NB4 (cell line): ENCODE measurements at regions not wholly inside any gene's neighbourhood (a gene's known extent, or its start where the extent isn't known, plus 50 kb on each side); places are given as distances from the start of the nearest gene placed in this dataset.
"Not testable (repeated sequence)": the region's sequence is repeated elsewhere in the genome, so short reads cannot be mapped to it uniquely, and the experiment has no call there.

Experiments used
- DNase-seq: peaks from one replicate; pipeline ENCODE4 v3.0.0; 2010; ENCODE audit warnings: low read depth
- H3K4me3 ChIP-seq: one replicate; pipeline ENCODE4 v1.5.1; 2011; ENCODE audit warnings: mild to moderate bottlenecking, low read depth, low read length, moderate library complexity
- MYC ChIP-seq: IDR thresholded peaks from 2 replicates; pipeline ENCODE4 v1.6.1; 2011; ENCODE audit warnings: low read depth, low read length
- POLR2A ChIP-seq: IDR thresholded peaks from 2 replicates; pipeline ENCODE4 v1.6.1; 2011; ENCODE audit warnings: mild to moderate bottlenecking; ENCODE audit not compliant: insufficient read length; ENCODE audit errors: extremely low read depth
- TF ChIP-seq, protein P1 (sequence below): IDR thresholded peaks from 2 replicates; pipeline ENCODE4 v1.6.1; 2011; ENCODE audit warnings: low read depth, low read length
- TF ChIP-seq, protein P2 (sequence below): IDR thresholded peaks from one replicate; pipeline ENCODE4 v1.5.1; 2012; ENCODE audit warnings: low read depth, low read length

DNA sequence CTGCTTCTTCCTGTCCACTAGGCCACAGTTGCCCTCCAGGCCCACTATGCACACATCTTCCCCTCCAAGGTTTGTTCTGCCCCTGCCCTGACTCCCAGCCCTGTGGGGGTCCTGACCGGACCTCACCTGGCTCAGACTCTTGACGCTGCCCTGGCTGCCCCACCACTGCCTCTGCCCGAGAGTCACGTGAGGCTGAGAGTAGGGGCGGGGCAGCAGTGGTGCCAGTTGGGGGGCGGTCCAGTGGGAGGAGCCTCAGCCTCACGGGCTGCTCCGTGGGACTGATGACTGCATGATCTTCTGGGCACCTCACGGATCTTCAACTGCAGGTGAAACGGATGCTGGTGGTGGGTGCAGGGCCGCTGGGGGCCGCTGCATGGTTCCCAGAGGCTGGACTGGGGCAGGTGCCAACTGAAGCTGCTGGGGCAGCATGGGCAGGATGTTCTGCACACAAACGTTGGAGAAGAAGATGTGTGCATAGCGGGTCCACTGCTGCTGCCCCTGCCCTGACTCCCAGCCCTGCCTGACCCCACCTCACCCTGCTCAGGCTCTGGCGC, 77.6 kb downstream of the HHIPL2 start:
- not testable (repeated sequence) for DNase-seq, H3K4me3 ChIP-seq

DNA sequence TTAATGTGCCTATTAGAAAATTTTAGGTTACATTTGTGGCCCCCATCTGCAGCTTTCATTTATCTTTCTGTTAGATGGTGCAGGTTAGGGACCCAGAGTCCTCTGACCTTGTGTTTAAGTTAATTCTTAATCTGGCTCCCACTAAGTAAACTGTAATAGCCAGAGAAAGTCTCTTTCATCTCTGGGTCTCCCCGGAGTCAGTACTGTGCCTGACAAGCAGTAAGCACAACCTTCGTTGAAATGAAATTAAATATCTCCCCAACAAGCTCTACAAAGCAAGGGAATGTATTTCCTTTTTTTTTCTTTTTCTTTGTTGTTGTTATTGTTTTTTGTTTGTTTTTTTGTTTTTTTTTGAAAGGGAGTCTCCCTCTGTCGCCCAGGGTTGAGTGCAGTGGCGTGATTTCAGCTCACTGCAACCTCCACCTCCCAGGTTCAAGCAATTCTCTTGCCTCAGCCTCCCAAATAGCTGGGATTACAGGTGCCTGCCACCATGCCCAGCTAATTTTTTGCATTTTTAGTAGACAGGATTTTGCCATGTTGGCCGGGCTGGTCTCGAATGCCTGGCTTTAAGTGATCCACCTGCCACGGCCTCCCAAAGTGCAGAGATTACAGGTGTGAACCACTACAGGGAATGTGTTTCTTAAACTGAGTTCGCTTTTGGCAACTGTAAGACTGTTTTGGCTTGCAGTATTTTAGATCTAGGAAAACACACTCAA, 81.6 kb downstream of the HHIPL2 start:
- H3K4me3 ChIP-seq, result peak overlapping the region; percentile 6
- no peak for TF ChIP-seq POLR2A
- TF ChIP-seq MYC, result no peak
- TF ChIP-seq, protein P1, sequence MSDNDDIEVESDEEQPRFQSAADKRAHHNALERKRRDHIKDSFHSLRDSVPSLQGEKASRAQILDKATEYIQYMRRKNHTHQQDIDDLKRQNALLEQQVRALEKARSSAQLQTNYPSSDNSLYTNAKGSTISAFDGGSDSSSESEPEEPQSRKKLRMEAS, result no peak
- TF ChIP-seq, protein P2, sequence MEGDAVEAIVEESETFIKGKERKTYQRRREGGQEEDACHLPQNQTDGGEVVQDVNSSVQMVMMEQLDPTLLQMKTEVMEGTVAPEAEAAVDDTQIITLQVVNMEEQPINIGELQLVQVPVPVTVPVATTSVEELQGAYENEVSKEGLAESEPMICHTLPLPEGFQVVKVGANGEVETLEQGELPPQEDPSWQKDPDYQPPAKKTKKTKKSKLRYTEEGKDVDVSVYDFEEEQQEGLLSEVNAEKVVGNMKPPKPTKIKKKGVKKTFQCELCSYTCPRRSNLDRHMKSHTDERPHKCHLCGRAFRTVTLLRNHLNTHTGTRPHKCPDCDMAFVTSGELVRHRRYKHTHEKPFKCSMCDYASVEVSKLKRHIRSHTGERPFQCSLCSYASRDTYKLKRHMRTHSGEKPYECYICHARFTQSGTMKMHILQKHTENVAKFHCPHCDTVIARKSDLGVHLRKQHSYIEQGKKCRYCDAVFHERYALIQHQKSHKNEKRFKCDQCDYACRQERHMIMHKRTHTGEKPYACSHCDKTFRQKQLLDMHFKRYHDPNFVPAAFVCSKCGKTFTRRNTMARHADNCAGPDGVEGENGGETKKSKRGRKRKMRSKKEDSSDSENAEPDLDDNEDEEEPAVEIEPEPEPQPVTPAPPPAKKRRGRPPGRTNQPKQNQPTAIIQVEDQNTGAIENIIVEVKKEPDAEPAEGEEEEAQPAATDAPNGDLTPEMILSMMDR, result no peak
- DNase-seq, result no peak

DNA sequence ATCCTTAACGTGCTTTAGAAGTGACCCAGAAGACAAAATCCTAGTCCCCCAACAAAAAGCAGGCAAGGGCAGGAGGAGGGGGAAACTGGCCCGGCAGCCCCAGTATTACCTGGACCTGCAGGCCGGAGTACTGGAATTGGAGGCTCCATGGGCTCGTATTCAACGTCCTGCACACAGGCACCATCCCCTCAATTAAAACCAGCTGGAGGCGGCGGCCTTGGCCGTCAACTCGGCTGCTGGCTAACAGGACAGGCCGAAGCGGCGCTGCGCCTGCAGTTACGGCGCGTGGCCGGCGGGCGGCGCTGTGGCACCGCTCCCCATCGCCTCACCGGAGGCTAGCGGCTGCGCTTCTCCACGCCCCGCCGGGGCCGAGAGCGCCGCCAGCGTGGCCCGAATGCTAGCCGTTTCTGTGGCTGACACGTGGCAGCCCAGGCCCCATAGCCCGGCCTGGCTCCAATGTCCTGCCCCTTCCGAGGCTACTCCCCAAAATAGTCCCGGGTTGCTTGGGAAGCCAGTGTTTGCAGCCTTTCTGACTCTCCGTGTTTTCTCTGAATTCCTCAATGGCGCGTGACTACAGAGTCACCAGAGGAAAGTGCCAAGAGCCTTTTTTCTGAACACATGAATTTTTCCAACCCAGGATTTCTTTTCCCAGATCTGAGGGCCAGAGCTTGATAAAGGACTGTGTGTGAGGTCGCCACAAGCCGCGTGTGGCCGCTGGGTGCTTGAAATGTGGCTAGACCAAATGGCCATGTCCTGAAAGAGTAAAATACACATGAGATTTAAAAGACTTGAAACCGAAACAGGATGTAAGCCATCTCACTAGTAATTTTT, 82.5 kb downstream of the HHIPL2 start:
- DNase-seq, result peak; percentile 95
- TF ChIP-seq POLR2A, result no peak
- peak; percentile 99 for TF ChIP-seq MYC
- TF ChIP-seq, protein P2, result peak; percentile 80
- TF ChIP-seq, protein P1, result peak; percentile 91
- peak overlapping the region; percentile 71 for H3K4me3 ChIP-seq

DNA sequence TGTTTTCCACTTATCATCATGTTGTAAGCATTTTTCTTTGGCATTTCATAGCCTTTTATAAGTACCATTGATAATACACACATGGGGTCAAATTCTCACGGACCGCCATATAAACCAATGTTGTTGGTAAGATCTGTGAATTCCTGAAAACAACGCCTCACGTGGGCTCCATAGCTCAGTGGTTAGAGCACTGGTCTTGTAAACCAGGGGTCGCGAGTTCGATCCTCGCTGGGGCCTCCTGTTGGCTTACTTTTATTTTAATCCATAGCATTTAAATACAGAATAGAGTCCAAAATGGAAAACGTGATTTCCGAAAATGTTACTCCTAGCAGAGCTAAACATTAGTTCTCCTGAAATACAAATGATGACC, 83.1 kb downstream of the HHIPL2 start:
- peak overlapping the region; percentile 71 for H3K4me3 ChIP-seq
- peak; percentile 75 for DNase-seq
- TF ChIP-seq, protein P2, result no peak
- TF ChIP-seq POLR2A, result no peak
- TF ChIP-seq, protein P1, result peak; percentile 67
- no peak for TF ChIP-seq MYC

DNA sequence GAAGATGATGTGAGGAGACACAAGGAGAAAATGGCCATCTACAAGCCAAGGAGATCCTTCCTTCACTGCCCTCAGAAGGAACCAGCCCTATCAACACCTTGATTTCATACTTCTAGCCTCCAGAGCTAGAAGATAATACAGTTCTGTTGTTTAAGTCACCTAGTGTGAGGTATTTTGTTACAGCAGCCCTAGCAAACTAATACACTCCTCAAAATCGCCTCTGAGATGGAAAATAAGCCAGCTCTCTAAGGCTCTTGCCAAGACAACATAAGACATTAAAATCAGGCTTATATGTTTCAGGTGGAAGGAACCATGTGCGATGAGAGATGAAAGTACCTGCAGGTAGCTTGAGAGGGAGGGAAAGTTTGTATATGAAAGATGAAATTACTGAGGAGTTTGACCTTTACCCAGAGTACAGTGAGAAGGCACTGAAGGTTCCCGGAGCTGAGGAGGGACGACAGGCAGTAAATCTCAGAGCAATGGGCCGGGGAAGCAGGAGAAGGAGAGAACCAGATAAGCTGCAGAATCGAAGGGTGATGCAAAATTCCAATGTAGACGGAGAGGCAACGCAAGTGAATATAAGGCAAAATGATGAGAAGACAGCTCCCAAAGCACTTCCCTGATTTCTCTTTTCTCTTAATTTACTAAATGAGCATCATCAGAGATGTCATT, 84.7 kb downstream of the HHIPL2 start:
- H3K4me3 ChIP-seq, result no peak overlapping the region
- TF ChIP-seq, protein P2, result no peak
- no peak for TF ChIP-seq MYC
- no peak for TF ChIP-seq POLR2A
- TF ChIP-seq, protein P1, result no peak
- DNase-seq, result no peak

DNA sequence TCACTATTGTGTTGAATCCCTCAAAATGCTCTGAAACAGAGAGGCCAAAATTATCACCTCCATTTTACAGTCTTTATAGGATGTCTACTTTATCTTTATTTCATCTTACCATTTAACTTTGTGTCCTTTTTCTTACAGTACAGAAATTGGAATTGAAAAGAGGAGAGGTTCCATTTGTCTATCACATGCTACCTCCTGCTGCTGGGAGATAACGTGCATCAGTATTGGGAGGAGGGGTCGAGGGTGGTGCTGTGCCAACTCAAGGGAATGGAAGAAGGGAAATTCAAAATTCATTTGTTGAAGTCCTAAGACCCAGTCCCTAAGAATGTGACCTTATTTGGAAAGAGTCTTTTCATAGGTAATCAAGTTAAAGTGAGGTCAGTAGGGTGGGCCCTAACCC, 85.3 kb downstream of the HHIPL2 start:
- DNase-seq, result no peak
- H3K4me3 ChIP-seq, result no peak overlapping the region
- TF ChIP-seq MYC, result no peak
- no peak for TF ChIP-seq POLR2A
- TF ChIP-seq, protein P1, result no peak
- TF ChIP-seq, protein P2, result no peak
